ENCODE measurements at regions not wholly inside any gene's neighbourhood (a gene's known extent, or its start where the extent isn't known, plus 50 kb on each side); places are given as distances from the start of the nearest gene placed in this dataset.

DNA sequence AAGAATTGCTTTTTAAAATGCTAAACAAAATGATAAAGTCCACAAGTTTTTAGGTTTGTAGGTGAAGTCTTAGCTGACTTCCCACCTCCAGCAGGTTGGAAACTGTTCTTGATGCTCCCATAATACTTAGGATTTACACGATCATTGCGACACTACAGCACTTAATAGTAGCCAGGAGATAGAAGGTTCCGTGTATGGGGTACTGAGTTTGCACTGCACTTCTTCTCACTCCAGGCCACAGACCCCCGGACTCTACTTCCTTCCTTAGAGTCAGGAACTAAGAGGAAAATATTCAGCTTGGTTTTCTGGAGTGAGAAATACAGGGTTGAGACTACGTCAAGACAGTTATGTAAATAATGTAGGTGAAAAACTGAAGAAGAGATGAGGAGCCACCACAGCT is 56.1 kb upstream of the SGK1 start:
- intact Hi-C loops (cut with DNase I; ENCODE audit: low total_unique reads): no loop called here
- H3K27ac ChIP-seq: peak overlapping the region in 1 of 2 donors; percentile 44
- H3K27me3 ChIP-seq: no peaks in the 10 kb centered on the region
- no peak for DNase-seq
- H3K4me1 ChIP-seq: peaks cover 0 to 2% of the 10 kb centered on the region in 2 donors
- H3K9me3 ChIP-seq: no peaks in the 10 kb centered on the region
- no peak overlapping the region for H3K4me3 ChIP-seq
- H3K36me3 ChIP-seq: no peaks in the 10 kb centered on the region
- TF ChIP-seq CTCF (IDR thresholded peaks at IDR 0.05) (no peak), POLR2A (IDR thresholded peaks at IDR 0.05) (no peak)

DNA sequence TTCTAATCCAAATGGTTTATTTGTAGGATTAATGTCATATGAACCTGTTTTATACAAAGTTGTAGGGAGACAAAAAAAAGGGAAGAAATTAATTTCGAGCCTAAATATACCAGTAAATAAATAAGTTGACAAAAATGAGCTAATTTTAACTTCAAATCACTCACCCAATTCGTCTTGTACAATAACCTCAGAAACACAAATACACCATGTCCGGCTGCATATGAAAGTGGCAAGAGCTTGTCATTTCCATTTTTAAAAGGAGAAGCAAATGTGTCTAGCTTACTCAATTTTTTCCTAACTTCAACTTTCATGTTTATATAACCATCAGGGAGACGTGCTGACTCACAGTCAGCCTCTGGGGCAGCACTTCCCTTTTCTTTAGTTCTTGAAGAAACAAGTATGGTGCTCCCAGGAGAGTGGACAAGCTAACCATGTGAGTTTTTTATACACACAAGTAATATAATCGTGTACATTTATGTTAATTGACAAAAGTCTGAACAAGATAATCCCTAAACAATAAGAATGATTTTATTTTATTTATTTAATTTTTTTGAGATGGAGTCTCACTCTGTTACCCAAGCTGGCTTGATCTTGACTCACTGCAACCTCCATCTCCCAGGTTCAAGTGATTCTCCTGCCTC is 55.5 kb upstream of the SGK1 start:
- Histone ChIP-seq H3K9me3 (no peaks in the 10 kb centered on the region), H3K4me3 (no peak overlapping the region), H3K27me3 (no peaks in the 10 kb centered on the region), H3K4me1 (peaks cover 0 to 2% of the 10 kb centered on the region in 2 donors), H3K36me3 (no peaks in the 10 kb centered on the region), H3K27ac (peak overlapping the region in 1 of 2 donors; percentile 44)
- intact Hi-C loops (cut with DNase I; ENCODE audit: low total_unique reads): no loop called here
- TF ChIP-seq CTCF (IDR thresholded peaks at IDR 0.05) (no peak), POLR2A (IDR thresholded peaks at IDR 0.05) (no peak)
- peak in 1 of 2 donors; percentile 23 for DNase-seq

DNA sequence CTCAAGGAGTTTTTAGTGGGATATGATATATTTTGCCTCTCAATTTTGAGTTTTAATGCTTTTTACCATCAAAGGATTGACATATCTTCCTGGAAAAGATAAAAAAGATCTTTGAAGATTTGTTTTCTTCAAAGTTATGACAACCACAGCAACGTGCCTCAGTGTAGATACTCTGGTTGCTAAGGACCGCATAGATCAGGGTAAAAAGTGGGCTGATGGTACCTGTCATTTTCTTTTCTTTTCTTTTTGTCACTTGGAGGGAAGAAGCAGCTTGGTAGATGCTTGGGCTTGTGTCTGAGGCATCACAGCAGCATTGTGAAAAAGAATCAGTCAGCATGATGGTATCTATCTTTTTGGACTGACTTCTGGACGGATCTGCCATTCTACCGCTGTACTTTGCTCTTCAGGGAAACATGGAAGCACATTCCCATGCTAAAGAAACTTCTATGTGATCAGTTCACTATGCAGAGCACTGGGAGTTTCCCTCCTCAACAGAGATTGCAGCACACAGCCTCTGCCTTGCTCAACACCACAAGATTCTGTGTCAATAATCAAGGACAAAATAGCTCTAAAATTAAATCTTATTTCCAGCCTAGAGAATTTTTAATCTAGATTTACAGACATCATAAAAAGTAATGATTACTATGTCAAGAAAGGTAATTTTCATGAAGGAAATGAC is 54.8 kb upstream of the SGK1 start:
- intact Hi-C loops (cut with DNase I; ENCODE audit: low total_unique reads): no loop called here
- no peak for TF ChIP-seq POLR2A (IDR thresholded peaks at IDR 0.05)
- DNase-seq: no peak
- Histone ChIP-seq H3K9me3 (no peaks in the 10 kb centered on the region), H3K4me1 (peaks cover 0 to 2% of the 10 kb centered on the region in 2 donors), H3K27me3 (no peaks in the 10 kb centered on the region), H3K36me3 (no peaks in the 10 kb centered on the region), H3K4me3 (no peak overlapping the region), H3K27ac (peak overlapping the region in 1 of 2 donors; percentile 44)

DNA sequence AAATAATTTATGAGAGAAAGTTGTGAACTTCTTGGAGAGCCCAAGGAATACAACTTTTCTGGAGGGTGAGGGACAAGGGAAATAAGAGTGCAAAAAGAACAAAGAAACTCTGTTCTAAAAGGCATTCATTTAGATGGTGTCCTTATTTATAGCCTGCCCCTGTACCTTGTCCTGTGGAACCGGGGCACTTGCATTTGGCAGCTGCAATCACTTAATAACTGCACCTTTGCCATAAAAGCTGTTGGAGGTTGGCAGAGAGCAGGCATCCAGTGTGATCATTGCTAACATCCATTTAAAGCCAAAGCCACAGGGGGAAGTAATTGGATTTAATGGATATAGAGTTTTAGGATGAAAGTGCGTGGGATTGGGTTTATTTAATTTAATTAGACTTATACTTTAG is 50.8 kb upstream of the SGK1 start:
- intact Hi-C loops (cut with DNase I; ENCODE audit: low total_unique reads): no loop called here
- no peak overlapping the region for H3K4me3 ChIP-seq
- no peaks in the 10 kb centered on the region for H3K36me3 ChIP-seq
- peaks cover 0 to 2% of the 10 kb centered on the region in 2 donors for H3K4me1 ChIP-seq
- no peak for DNase-seq
- TF ChIP-seq POLR2A (IDR thresholded peaks at IDR 0.05) (no peak), CTCF (IDR thresholded peaks at IDR 0.05) (no peak)
- no peak overlapping the region for H3K27ac ChIP-seq
- H3K27me3 ChIP-seq: no peaks in the 10 kb centered on the region
- H3K9me3 ChIP-seq: no peaks in the 10 kb centered on the region

All from uterus (tissue), 3 donors.